Nucleus accumbens (tissue), 56 donors: ENCODE measurements at regions not wholly inside any gene's neighbourhood (a gene's known extent, or its start where the extent isn't known, plus 50 kb on each side); places are given as distances from the start of the nearest gene placed in this dataset.
"Not testable (repeated sequence)": the region's sequence is repeated elsewhere in the genome, so short reads cannot be mapped to it uniquely, and the experiment has no call there.

Source experiments
- DNase-seq, 56 donors: peaks; one replicate each; lab custom pipeline; 2025; lab: John Stamatoyannopoulos, UW

DNA sequence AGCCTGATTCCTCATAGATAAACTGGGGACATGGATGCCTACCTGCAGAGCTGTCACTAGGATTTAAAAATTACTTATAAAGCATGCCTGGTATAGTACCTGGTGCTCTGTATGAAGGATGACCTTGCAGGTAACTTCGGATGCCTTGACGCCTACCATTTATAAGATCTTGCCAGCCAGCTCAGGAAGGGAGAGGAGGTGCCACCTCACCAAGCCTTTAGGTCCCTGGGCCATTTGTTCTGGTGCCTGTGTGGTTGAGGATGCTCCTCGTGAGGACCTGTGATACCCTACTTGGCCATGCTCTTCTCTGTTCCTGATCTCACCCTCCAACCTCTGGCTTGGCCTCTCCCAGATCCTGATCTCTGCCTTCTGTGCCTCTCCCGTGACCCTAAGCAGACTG, 85.2 kb downstream of the FDX1 start:
- DNase-seq = no peak

DNA sequence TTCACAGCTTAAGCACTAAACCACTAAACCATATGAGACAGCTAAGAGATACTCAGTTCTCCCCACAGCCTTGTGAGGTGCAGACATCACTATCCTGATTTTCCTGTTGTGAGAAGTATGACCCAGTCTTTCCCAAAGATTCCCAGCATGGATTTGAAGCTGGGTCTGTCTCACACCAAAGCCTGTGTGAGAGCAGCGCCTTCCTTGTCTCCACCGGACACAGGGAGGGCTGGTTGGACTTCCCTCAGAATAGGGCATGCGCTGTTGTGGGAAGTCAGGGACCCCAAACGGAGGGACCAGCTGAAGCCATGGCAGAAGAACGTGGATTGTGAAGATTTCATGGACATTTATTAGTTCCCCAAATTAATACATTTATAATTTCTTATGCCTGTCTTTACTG, 87.6 kb downstream of the FDX1 start:
- not testable (repeated sequence) for DNase-seq

GRCh38 chr11:110518809-110519514, 89.2 kb downstream of the FDX1 start:
- no peak for DNase-seq

GRCh38 chr11:110519796-110520195, 90.0 kb downstream of the FDX1 start:
- no peak for DNase-seq

DNA sequence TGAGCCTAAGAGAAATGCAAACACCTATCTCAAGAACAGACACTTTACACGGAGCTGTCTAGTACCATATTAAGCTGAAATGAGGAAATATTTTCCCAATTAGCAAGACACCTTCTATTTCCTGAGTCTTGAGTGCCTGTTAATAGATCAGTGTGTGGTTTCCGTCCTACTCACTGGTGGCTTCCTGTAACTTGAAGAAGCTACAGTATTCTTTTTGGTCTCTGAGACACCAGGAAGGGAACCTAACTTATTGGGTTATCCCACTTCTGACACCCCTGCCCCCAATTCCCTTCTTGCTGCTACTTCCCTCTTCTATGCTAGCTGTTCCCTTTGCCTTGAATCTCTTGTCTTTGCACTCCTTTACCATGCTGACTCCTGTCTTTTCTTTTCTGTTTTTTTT, 92.7 kb downstream of the FDX1 start:
- DNase-seq = no peak

- DNase-seq = no peak
Observed at GRCh38 chr11:110524238-110524637, 94.5 kb downstream of the FDX1 start.

GRCh38 chr11:110525883-110526282, 96.1 kb downstream of the FDX1 start:
- peak in 2 of 56 donors; percentile 2 to 13 for DNase-seq

DNA sequence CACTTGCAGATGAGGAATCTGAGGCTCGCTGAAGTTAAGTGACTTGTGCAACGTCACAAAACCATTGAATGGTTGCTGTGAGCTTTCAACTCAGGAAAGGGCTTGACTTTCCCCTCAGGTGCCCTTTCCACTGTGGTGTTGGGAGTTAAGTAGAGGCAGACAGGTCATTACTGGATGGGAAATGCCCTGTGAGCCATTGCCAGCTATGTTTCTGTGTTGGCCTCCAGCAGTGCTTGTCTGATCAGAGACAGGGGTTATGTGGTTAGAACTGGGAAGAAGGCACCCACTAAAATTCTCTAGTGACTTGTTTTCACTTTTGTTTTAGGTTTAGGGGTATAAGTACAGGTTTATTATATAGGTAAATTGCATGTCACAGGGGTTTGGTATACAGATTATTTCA, 96.6 kb downstream of the FDX1 start:
- DNase-seq = no peak
